ENCODE measurements at regions not wholly inside any gene's neighbourhood (a gene's known extent, or its start where the extent isn't known, plus 50 kb on each side); places are given as distances from the start of the nearest gene placed in this dataset.

DNA sequence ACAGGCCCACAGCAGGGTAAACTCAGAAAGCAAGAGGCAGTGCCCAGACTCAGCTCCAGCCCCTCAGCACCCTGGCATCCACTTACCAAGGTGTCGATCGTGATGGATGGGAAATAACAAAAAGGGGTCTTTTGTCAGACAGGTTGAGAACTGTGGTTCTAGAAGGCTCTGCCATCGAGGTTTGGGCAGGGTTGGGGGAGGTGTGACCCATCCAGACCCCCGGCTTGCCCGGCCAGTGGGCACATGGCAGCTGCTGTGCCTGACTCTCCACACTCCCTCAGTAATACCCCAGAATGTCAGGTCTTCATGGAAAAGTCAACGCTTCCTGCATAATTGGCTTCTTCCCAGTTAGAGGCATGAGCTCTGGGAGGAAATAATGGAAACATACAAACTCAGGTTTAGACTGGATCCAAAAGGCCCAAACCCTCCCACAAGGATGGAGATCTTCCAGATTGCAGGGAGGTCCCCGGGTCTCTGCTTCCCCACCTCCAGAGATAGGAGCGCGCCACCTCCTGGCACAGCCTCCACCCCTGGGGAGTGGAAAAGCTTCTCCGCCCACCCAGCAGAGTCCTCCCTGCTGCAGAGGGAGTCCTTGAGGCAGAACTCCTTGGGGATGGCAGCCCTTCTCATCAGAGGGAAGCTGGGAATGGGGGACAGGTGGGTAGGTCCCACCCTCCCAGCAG, 149.8 kb upstream of the IQSEC1 start:
- TF ChIP-seq PRDM15 (CRISPR knock-in tag; IDR thresholded peaks at IDR 0.05) (no peak), TAF1 (IDR thresholded peaks at IDR 0.05; ENCODE audit: borderline replicate concordance, low read depth, low read length) (no peak), CTCF (IDR thresholded peaks at IDR 0.05 in 2 of 3, conservative IDR thresholded peaks at IDR 0.05 in 1 of 3; ENCODE audit: control insufficient read depth in 2 of 3, extremely low read depth in 1 of 3, insufficient read depth in 1 of 3, low read depth in 3 of 3, low read length in 3 of 3) (no peak), POLR2AphosphoS5 (IDR thresholded peaks at IDR 0.05; ENCODE audit: low read length) (no peak), BCLAF1 (IDR thresholded peaks at IDR 0.05) (no peak), EP300 (IDR thresholded peaks at IDR 0.05; ENCODE audit: borderline replicate concordance in 1 of 2, control insufficient read depth in 1 of 2, low read depth in 2 of 2, low read length in 2 of 2) (no peak)
